GM18951 (cell line): ENCODE measurements at regions not wholly inside any gene's neighbourhood (a gene's known extent, or its start where the extent isn't known, plus 50 kb on each side); places are given as distances from the start of the nearest gene placed in this dataset.
"Not testable (repeated sequence)": the region's sequence is repeated elsewhere in the genome, so short reads cannot be mapped to it uniquely, and the experiment has no call there.

Source experiments
- POLR2A ChIP-seq: IDR thresholded peaks from 4 replicates; pipeline ENCODE4 v1.6.1; 2011; ENCODE audit warnings: mild to moderate bottlenecking; ENCODE audit not compliant: insufficient read length, insufficient read depth; ENCODE audit errors: extremely low read depth
- in situ Hi-C: fragments of 300-500 bp; cut with MboI; formaldehyde crosslinking; loops from one replicate; pipeline ENCODE4 v1.12.0; 2022; ENCODE audit warnings: low sequenced_read_pairs, mixed read lengths, inconsistent platforms; ENCODE audit not compliant: unreplicated experiment

GRCh38 chr4:20096911-20097310 is 154.8 kb upstream of the SLIT2 start:
- in situ Hi-C loops: no loop called here
- TF ChIP-seq POLR2A: no peak

DNA sequence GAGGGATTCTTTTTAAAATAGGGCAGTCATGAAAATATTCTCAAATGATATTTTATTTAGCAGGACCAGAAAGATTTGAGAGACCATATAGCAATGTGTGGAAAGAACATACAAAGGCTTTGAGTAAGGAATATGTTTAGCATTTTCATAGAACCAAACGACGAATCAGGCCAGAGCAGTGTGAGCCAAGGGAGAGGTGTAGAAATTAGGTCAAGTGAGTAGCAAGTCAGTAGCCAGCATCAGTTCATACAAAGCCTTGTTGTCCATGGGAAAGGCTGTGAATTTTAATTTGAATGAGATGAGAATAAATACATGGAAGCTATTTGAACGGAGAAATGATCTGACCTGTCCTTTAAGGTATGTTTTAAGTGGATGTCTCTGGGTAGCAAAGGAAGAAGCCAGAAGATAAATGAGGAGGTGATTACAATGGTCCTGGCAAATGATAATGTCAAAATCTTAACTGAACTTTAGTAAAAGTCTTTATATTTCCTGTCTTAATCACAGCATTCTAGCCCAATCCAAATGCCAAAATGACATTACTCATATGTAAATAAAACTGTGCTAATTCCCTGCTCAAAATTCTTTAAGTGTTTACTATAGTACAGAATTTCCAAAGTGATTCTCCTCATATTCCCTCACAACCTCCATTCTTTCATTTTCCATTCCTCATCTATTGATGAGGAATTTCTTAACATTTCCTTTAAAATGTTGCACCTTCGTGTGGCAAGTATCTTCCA is 155.7 kb upstream of the SLIT2 start:
- in situ Hi-C loops: no loop called here
- TF ChIP-seq POLR2A: no peak

- in situ Hi-C loops: no loop called here
- no peak for TF ChIP-seq POLR2A
Observed at GRCh38 chr4:20091781-20092180, 159.9 kb upstream of the SLIT2 start.

- TF ChIP-seq POLR2A: no peak
- in situ Hi-C loops: no loop called here
Observed at GRCh38 chr4:20087522-20087911, 164.2 kb upstream of the SLIT2 start.

- no peak for TF ChIP-seq POLR2A
Observed at GRCh38 chr4:20086799-20087521, 164.7 kb upstream of the SLIT2 start.

DNA sequence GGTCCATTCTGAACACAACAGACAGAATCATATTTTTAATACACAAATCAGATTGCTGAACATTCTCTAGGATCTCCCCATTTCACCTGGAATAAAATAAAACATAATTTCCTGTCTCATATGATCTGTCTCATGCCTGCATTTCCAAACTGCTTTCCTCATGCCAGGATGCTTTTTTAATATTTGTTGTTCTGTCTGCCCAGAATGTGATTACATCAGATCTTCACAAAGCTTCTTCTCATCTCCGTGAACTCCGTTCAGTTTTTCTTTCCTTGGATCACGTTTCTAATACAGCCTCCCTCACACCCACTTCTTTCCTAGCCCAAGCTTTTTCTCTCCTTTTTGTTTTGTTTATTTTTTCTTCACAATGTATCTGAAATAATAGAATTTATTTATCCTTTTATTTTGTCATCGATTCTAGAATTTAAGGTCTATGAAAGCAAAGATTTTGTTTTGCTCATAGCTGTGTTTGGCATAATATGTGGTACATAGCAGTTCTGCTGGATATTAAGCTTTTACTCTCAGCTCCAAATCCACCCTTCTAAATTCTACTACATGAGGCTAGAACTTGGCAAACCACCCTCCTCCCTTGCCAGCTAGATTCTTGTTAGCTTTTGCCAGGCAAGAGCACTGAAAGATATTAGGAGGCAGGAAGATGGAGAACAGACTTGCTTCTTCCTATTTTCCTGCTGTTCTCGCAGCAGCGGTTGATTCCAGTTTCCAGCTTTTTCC is 165.5 kb upstream of the SLIT2 start:
- in situ Hi-C loops: no loop called here
- TF ChIP-seq POLR2A: no peak

More at GRCh38 chr4:20086799-20087521, 164.7 kb upstream of the SLIT2 start:
- in situ Hi-C loops: no loop called here

- in situ Hi-C loops: no loop called here
- TF ChIP-seq POLR2A: no peak
Observed at GRCh38 chr4:20085653-20086052, 166.1 kb upstream of the SLIT2 start.

DNA sequence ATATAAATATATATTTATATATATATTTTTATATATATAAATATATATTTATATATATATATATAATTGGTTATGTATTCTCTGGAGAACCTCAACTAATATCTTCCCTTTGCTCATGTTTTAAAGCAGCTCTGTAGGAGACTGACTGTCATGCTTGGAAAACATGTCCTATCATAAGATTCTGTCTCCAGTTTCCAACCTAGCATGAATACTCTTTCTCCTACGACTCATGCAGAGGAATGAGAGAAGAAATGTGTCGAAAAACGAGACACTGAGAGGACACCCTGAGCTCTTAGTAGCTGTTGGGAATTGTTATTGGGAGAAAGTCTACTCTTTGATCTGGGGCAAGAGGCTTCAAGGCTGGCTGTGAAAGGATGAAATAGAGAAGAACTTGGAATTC is 166.5 kb upstream of the SLIT2 start:
- no peak for TF ChIP-seq POLR2A
- in situ Hi-C loops: no loop called here

GRCh38 chr4:20084488-20084887 is 167.2 kb upstream of the SLIT2 start:
- in situ Hi-C loops: no loop called here
- TF ChIP-seq POLR2A: no peak

DNA sequence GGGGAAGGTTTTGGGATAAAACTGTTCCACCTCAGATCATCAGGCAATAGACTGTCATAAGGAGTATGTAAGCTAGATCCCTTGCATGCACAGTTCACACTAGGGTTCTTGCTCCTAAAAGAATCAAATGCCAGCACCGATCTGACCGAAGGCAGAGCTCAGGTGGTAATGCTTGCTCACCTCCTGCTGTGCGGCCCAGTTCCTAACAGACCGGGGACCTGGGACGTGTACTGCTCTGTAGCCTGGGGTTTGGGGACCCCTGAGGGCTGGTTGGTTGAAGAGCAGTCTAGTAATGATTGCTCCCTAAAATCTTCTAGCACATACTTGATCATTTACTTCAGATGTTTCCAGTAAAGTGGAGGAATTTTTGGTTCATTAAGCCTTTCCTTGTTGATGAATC is 173.1 kb upstream of the SLIT2 start:
- TF ChIP-seq POLR2A: no peak
- in situ Hi-C loops: no loop called here

GRCh38 chr4:20075248-20075871 is 176.3 kb upstream of the SLIT2 start:
- TF ChIP-seq POLR2A: no peak
- in situ Hi-C loops: no loop called here

DNA sequence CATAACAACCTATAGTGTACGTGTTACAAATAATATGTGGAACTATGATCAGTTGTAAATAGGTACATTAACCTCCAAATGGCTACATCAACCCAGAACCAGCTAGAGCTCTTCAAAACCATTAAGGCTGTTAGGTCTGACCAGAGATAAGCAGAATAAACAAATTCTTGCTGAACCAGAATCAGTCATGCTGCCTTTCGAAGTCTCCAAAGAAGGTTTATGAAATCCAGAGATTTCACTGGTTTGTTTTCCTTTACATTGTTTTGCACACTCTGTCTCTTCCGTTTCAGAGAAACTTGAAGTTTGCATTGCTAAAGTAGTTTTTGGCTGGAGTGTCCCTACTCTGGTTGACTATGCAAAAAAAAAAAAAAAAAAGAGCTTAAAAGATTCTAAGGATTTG is 177.3 kb upstream of the SLIT2 start:
- in situ Hi-C loops: no loop called here
- no peak for TF ChIP-seq POLR2A

- in situ Hi-C loops: no loop called here
- no peak for TF ChIP-seq POLR2A
Observed at GRCh38 chr4:20065952-20066351, 185.8 kb upstream of the SLIT2 start.

GRCh38 chr4:20062857-20063256 is 188.8 kb upstream of the SLIT2 start:
- in situ Hi-C loops: not testable (repeated sequence)
